Activated T-helper 1 cell treated with anti-CD3 and anti-CD28 coated beads, Interleukin-12 subunit alpha, Interleukin-12 subunit beta, Interleukin-2, Interleukin-4 antibody, amounts not matched to agents 30 ng/mL and 10 ng/mL and 1 ng/mL, durations not matched to agents 14 hours and 24 hours and 36 hours (primary cell): ENCODE measurements at regions not wholly inside any gene's neighbourhood (a gene's known extent, or its start where the extent isn't known, plus 50 kb on each side); places are given as distances from the start of the nearest gene placed in this dataset.

Experiments used
- DNase-seq: peaks from one replicate; pipeline ENCODE4 v3.0.0; 2021; ENCODE audit warnings: low spot score
- H3K27ac Mint-ChIP-seq: one replicate; pipeline ENCODE4 v1.8.0; 2021; ENCODE audit warnings: mild to moderate bottlenecking, mixed read lengths
- H3K27me3 Mint-ChIP-seq: one replicate; pipeline ENCODE4 v1.8.0; 2022; ENCODE audit warnings: mild to moderate bottlenecking, moderate library complexity, mixed read lengths; ENCODE audit not compliant: insufficient read depth
- H3K36me3 Mint-ChIP-seq: one replicate; pipeline ENCODE4 v1.8.0; 2021; ENCODE audit warnings: low read depth, mixed read lengths
- H3K4me1 Mint-ChIP-seq: one replicate; pipeline ENCODE4 v1.8.0; 2021; ENCODE audit warnings: low read depth, mixed read lengths
- H3K4me3 Mint-ChIP-seq: one replicate; pipeline ENCODE4 v1.8.0; 2021; ENCODE audit warnings: mild to moderate bottlenecking, moderate library complexity, mixed read lengths
- H3K9me3 Mint-ChIP-seq: one replicate; pipeline ENCODE4 v1.8.0; 2021; ENCODE audit warnings: mixed read lengths
- intact Hi-C: fragments of 100-400 bp; cut with micrococcal nuclease; formaldehyde crosslinking; loops from one replicate; pipeline ENCODE4 v1.15.1; 2024

- Mint-ChIP-seq H3K27me3 (peaks cover 11% of the 10 kb centered on the region), H3K4me1 (peaks cover 10% of the 10 kb centered on the region), H3K9me3 (no peaks in the 10 kb centered on the region), H3K27ac (no peak overlapping the region), H3K36me3 (no peaks in the 10 kb centered on the region), H3K4me3 (no peak overlapping the region)
- no peak for DNase-seq
- intact Hi-C loops, result no loop called here
Observed at GRCh38 chr17:36855459-36855858, 81.8 kb upstream of the LHX1 start.

GRCh38 chr17:36856222-36856621 lies 81.1 kb upstream of the LHX1 start:
- no peaks in the 10 kb centered on the region for H3K36me3 Mint-ChIP-seq
- DNase-seq, result no peak
- intact Hi-C loops, result no loop called here
- H3K4me1 Mint-ChIP-seq, result peaks cover 2% of the 10 kb centered on the region
- H3K4me3 Mint-ChIP-seq, result no peak overlapping the region
- no peaks in the 10 kb centered on the region for H3K9me3 Mint-ChIP-seq
- H3K27ac Mint-ChIP-seq, result no peak overlapping the region
- H3K27me3 Mint-ChIP-seq, result peaks cover 15% of the 10 kb centered on the region

DNA sequence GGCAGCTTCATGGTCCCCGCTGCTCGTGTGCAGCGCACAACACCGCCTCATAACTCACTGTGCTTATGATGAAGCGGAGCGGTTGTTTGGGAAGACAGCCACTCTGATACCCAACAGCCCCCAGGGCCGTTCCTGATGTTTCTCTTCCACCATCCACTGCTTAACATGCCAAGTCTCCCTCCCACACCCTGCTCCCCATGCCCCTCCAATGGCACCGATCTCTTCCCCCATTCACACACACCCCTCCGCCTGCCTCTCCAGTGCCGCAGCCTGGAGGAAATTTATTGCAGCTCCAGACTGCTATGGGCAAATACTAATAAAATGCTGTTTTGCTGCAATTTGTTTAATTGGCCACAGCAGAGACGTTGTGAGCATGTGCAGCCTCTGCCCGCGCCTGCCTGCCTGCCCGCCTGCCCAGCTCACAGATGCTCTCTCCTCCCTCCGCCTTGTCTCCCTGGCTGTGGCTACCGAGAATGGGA lies 80.3 kb upstream of the LHX1 start:
- Mint-ChIP-seq H3K9me3 (no peaks in the 10 kb centered on the region), H3K4me3 (no peak overlapping the region), H3K27me3 (peaks cover 15% of the 10 kb centered on the region), H3K27ac (no peak overlapping the region), H3K4me1 (no peaks in the 10 kb centered on the region), H3K36me3 (no peaks in the 10 kb centered on the region)
- intact Hi-C loops, result no loop called here
- DNase-seq, result no peak

DNA sequence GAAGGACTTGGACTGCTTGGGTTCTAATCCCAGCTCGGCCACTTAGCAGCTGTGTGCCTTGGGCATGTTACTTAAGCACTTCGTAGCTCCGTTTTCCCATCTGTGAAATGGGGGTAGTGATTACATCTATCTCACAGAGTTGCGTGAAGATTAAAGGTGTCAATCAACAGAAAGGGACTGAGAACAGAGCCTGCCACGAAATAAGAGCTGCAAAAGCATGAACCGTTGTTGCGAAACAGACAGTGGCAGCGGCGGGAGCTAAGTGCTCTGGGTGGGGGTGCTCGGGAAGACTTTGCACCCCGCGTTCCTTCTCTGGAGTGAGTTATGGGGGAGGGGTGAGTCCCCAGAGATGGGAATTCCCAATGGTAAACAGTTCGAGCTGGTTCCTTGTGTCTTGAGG lies 79.6 kb upstream of the LHX1 start:
- Mint-ChIP-seq H3K4me1 (no peaks in the 10 kb centered on the region), H3K27ac (no peak overlapping the region)
- intact Hi-C loops, result no loop called here

GRCh38 chr17:36858119-36859002 lies 78.9 kb upstream of the LHX1 start:
- Mint-ChIP-seq H3K36me3 (no peaks in the 10 kb centered on the region), H3K4me1 (no peaks in the 10 kb centered on the region), H3K9me3 (no peaks in the 10 kb centered on the region), H3K27me3 (peaks cover 15% of the 10 kb centered on the region), H3K4me3 (no peak overlapping the region), H3K27ac (no peak overlapping the region)
- DNase-seq, result no peak
- intact Hi-C loops, result no loop called here

More for the DNA sequence above, 79.6 kb upstream of the LHX1 start:
- DNase-seq, result no peak
- H3K27me3 Mint-ChIP-seq, result peaks cover 15% of the 10 kb centered on the region
- no peaks in the 10 kb centered on the region for H3K36me3 Mint-ChIP-seq
- no peak overlapping the region for H3K4me3 Mint-ChIP-seq
- H3K9me3 Mint-ChIP-seq, result no peaks in the 10 kb centered on the region

- H3K27me3 Mint-ChIP-seq, result peaks cover 13% of the 10 kb centered on the region
- no peak for DNase-seq
- H3K9me3 Mint-ChIP-seq, result no peaks in the 10 kb centered on the region
- H3K36me3 Mint-ChIP-seq, result no peaks in the 10 kb centered on the region
- intact Hi-C loops, result no loop called here
- no peaks in the 10 kb centered on the region for H3K4me1 Mint-ChIP-seq
- no peak overlapping the region for H3K27ac Mint-ChIP-seq
- H3K4me3 Mint-ChIP-seq, result no peak overlapping the region
Observed at GRCh38 chr17:36859003-36859300, 78.3 kb upstream of the LHX1 start.

DNA sequence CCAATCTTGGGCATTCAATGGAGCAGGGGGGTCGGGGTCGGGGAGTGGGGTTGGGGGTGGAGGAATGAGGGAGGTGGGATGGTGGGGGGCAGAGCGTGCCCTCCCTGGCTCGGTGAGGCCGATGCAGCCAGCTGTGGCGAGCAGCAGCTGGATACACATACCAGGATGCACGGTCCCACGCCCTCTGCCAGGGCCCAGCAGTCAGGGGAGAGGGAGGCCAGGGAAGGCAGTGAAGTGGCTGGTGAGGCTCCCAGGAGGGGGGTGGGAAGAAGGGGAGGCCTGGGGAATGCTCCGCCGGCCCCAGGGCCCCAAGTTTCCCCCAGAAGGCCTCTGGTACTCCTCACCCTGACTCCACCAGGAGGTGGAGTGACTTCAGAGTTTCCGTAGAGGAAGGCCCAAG lies 77.6 kb upstream of the LHX1 start:
- peaks cover 13% of the 10 kb centered on the region for H3K27me3 Mint-ChIP-seq
- no peak for DNase-seq
- H3K27ac Mint-ChIP-seq, result no peak overlapping the region
- intact Hi-C loops, result no loop called here
- H3K4me1 Mint-ChIP-seq, result no peaks in the 10 kb centered on the region
- no peaks in the 10 kb centered on the region for H3K9me3 Mint-ChIP-seq
- no peaks in the 10 kb centered on the region for H3K36me3 Mint-ChIP-seq
- H3K4me3 Mint-ChIP-seq, result no peak overlapping the region

DNA sequence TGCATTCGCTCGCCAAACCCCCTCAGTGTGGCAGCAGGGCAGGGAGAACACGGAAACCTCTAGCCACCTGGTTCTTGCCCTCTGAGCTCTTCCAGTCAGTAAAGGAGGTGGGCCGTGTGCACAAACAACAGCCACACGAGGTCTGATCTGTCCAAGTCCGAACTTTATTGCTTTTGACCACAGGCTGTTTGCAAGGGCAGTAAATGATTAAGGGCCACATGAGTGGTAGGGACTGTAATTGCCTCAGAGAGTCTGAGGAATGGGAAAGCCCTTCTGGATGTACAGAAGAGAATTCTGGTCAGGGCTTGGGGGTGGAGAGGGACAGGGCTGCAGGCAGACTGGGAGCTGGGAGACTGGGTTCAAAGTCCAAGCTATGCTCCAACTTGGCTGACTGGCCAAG lies 75.7 kb upstream of the LHX1 start:
- Mint-ChIP-seq H3K4me1 (no peaks in the 10 kb centered on the region), H3K9me3 (no peaks in the 10 kb centered on the region), H3K36me3 (no peaks in the 10 kb centered on the region), H3K4me3 (no peak overlapping the region), H3K27ac (no peak overlapping the region), H3K27me3 (peaks cover 11% of the 10 kb centered on the region)
- intact Hi-C loops, result no loop called here
- DNase-seq, result no peak

DNA sequence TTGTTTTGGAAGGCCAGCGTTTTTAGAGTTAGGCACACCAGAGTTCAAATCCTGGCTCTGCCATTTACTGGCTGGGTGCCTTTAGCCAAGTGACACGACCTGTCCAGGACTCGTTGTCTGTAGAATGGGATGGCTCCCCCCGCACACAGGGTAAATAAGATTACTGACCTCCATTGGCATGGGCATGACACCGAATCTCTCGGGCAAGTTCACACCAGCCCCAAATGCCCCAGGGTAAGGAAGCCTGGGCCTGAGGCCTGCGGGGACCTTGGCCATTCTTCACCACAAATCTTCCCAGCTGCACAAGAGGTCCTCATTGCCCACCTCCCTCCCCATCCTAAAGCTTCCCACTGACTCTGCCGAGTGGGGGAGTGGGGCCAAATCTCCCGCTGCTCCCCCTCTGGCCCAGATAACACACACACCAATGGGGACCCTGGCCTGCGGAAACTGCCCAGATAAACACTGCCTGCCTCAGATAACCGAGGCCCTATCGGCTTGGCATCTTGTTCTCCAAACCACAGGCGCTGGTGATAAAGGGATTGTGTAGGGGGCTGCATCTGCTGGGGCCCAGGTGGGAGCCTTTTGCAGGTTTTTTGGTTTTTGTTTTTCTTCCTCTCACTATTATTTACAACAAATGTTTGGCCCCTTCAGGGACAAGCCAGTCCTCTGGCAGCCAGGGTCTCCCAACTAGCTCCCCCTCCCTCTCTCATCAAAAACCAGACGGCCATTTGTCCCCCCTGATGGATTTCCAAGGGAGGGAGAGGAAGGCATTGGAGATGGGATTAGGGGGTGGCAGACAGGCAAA lies 75.0 kb upstream of the LHX1 start:
- no peaks in the 10 kb centered on the region for H3K36me3 Mint-ChIP-seq
- no peaks in the 10 kb centered on the region for H3K4me1 Mint-ChIP-seq
- H3K9me3 Mint-ChIP-seq, result no peaks in the 10 kb centered on the region
- H3K4me3 Mint-ChIP-seq, result no peak overlapping the region
- intact Hi-C loops, result no loop called here
- no peak overlapping the region for H3K27ac Mint-ChIP-seq
- peaks cover 11% of the 10 kb centered on the region for H3K27me3 Mint-ChIP-seq
- no peak for DNase-seq

DNA sequence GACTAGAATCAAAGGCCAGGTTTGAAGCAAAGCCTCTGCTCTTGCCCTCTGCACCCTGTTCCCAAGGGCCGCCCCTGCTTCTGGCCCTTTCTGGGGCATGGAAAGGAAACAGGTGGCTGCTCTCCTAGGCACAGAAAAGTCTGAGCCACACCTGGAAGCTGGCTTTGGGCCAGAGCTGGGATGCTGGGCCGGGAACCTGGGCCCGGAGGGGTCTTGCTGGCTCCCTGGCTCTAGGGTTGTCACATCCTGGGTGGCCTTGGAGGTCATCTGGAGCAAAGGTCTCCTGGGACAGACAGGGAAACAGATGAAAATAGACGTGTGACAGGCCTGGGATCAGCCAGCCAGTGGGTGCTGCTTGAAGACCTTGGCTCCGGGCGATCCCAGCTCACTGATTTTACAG lies 74.1 kb upstream of the LHX1 start:
- H3K9me3 Mint-ChIP-seq, result no peaks in the 10 kb centered on the region

DNA sequence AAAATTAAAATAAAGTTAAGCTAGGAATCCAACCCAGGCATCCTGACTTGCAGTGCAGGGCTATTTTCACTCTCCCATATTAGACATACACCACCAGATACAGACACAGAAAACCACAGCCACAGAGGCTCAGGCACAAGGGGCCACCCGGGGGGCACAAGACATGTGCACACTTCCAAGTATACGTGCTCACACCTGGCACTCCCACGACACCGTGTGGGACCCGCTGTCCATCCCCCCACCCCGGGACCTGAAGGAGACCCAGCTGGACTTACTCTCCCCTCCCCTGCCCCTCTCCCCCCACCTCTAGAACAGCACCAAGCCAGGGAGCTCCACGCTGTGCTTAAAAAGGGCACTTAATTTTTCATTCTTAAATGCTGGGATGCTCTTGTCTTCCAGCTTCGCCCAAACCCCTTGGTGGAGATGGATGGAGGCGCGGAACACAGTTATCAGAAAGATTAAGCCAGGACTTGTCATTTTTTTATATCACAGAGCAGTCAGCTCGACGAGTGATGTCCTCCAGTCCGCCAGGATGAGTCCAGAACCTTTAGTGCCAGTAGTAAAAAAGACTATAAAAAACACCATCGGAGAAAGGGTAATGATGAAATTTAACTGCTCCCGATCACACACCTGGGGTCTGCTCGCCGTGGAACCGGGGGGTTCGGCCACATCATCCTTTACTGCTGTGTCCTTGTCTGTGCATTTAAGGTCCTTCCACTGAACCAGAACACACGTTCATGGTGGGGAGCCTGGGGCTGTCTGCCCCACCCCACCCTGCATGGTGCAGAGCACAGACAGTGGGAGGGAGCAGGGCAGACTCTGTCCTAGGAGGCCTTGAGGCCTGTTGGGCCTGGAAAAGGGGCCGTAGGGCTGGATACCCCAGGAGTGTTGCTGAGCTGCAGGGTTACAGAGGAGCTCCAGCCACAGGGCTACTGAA lies 73.3 kb upstream of the LHX1 start:
- Mint-ChIP-seq H3K27me3 (peaks cover 7% of the 10 kb centered on the region), H3K36me3 (no peaks in the 10 kb centered on the region), H3K27ac (no peak overlapping the region), H3K4me3 (no peak overlapping the region), H3K9me3 (no peaks in the 10 kb centered on the region), H3K4me1 (no peaks in the 10 kb centered on the region)
- DNase-seq, result no peak
- intact Hi-C loops, result no loop called here

More for the DNA sequence above, 74.1 kb upstream of the LHX1 start:
- Mint-ChIP-seq H3K4me3 (no peak overlapping the region), H3K4me1 (no peaks in the 10 kb centered on the region), H3K36me3 (no peaks in the 10 kb centered on the region), H3K27me3 (peaks cover 9% of the 10 kb centered on the region), H3K27ac (no peak overlapping the region)
- intact Hi-C loops, result no loop called here
- no peak for DNase-seq

DNA sequence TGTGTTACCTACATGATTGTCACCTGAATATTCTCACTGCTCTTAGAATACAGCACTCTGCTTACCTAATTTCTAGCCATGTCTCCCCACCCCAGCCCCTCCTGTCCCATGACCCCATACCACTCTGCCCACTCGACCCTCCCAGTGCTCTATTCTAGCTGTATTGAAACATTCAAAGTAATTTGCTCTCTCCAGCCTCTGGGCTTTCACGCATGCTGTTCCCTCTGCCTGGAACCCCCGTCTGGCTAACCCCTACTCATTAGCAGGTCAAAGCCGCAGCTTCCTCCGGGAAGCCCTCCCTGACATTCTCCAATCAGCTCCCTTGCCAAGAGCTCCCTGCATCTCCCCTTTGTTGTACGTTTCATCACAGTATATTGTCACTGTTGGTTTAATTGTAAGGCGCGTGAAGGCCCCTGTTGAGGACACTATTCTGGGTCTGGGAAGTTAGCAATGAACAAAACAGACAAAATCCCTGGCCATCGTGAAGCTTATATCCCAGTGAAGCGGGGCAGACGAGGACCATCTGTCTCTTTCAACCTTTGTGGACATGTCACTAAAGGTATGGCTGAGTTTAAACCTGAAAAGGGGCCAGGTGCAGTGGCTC lies 72.3 kb upstream of the LHX1 start:
- Mint-ChIP-seq H3K27ac (no peak overlapping the region), H3K4me1 (no peaks in the 10 kb centered on the region), H3K27me3 (peaks cover 7% of the 10 kb centered on the region), H3K4me3 (no peak overlapping the region), H3K9me3 (no peaks in the 10 kb centered on the region), H3K36me3 (no peaks in the 10 kb centered on the region)
- intact Hi-C loops, result no loop called here
- DNase-seq, result no peak
